GM18511 (cell line): ENCODE measurements at regions not wholly inside any gene's neighbourhood (a gene's known extent, or its start where the extent isn't known, plus 50 kb on each side); places are given as distances from the start of the nearest gene placed in this dataset.
A peak's percentile ranks its signal among the peaks of the same experiment; 100 is the strongest.

Experiments used
- ATAC-seq: cut with Tn5 transposase; IDR thresholded peaks from one replicate; pipeline ENCODE4 v1.9.1; 2021; ENCODE audit warnings: mild to moderate bottlenecking, moderate library complexity; ENCODE audit not compliant: unreplicated experiment

GRCh38 chr4:56209767-56210166 lies 177.5 kb downstream of the AASDH start:
- ATAC-seq, result no peak

DNA sequence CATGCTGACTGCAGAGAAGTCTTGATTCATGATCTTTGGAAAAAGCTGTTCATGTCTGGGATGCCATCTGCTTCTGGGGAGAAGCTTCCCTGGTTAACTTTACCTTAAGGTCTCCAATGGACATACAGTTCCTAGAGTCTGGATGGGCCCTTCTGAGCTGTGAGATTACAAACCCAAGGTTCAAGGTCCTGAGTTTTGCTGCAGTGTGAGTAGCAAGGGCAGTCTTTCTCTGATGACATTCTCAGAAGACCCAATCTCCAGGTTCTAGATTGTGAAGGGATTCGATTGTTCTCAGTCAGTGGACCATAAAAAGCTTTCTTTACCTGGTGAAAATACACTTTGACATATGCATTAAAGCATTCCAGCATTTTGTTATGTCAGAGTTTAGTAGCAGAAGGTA lies 179.2 kb downstream of the AASDH start:
- no peak for ATAC-seq

DNA sequence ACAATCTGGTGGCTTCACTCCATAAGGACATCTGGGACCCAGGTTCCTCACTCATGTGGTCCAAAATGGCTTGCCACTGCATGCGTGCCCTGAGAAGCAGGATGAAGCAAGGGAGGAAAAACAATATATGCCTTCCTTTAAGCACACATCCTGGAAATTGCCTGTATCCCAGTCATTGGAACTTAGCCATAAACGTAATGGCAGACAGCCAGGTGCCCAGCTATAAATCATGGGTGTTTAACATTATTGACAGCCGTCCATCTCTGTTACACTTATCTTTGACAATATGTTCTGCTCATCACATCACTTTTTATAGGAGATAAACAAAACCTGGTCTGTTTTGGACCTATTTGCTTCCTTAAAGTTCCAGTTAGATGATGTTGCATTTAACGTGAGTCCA lies 181.0 kb downstream of the AASDH start:
- no peak for ATAC-seq

DNA sequence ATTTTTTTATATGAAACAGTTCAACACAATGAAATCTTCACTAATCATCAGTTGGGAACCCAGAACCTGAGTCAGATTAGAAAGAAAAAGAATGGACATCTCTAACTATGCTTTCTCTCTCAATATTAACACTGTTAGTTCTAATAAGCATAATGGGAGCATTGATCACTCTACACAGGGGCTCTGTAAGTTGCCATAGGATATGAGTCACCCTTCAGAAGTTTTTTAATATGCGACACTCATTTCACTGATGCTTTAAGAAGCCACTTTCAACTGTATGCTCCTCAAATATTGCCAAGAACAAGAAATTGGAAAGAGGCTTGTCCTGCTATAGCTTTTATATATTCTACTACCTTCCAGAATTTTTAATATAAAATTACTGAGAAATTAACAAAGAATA lies 187.0 kb downstream of the AASDH start:
- ATAC-seq, result no peak

DNA sequence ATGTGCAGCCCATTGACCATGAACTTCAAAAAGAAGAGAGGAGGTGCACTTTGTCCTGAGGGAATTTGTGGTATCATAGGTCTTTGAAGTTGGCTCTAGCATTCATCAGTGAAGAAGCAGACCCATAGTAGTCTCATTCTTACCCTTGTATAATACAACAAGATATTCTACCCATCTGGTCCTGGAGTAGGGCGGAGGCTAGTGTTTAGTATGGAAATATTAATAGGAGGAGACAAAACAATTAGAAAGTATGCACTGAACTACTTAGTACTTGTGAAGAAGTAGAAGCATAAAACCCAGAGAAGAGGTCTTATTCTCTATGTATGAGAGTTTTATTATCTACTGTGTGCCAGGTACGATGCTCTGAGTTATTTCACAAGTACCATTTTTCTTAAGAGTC lies 189.0 kb downstream of the AASDH start:
- no peak for ATAC-seq

DNA sequence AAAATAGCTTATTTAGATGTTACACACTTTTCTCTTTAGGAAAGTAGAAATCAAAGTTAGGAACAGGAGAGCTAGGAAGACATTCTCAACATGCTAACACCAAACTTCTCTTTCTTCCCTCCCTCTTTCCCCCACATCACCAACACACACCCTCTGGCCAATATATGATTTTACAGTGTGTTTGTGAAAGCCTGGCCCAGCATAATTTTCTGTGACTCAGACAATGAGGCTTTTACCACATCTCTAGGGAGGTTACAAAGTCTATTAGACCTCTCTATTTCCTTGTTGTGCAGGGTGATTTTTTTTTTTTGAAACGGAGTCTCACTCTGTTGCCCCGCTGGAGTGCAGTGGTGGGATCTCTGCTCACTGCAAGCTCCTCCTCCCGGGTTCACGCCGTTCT lies 189.9 kb downstream of the AASDH start:
- ATAC-seq, result no peak

DNA sequence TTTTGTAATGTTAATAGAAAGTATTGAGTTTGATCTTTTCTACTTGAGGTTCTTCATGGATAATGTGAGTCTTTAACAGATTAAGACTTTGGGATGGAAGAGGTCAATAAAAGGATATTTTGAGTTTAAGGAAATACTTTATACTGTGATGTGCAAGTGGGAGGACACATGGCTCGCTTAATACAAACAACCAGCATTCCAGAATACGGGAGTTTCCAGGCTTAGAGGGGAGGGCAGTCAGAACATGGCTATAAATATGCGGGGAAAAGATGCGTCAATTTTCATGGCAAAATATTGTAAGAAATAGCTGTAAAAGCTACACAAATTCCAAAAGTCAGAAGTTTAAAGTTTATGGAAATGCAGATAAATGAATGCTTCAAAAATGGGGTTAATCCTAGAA lies 192.3 kb downstream of the AASDH start:
- ATAC-seq, result no peak

DNA sequence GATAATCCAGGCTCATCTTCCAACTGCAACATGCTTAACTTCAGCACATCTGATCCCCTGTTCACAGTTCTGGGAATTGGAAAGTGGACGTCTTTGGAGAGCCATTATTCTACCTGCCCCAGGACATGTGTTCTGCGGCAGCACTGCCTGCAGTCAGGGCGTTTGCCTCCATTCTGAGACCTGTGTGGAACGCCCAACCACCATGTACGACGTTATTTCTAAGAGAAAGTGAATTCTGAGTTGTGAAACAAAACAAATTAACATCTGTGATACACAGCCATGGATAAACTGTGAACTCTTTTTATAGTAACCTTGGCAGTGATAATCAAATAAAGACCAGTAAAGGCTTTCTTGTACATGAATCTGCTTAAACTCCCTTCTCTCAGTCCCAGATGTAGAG lies 195.8 kb downstream of the AASDH start:
- no peak for ATAC-seq

DNA sequence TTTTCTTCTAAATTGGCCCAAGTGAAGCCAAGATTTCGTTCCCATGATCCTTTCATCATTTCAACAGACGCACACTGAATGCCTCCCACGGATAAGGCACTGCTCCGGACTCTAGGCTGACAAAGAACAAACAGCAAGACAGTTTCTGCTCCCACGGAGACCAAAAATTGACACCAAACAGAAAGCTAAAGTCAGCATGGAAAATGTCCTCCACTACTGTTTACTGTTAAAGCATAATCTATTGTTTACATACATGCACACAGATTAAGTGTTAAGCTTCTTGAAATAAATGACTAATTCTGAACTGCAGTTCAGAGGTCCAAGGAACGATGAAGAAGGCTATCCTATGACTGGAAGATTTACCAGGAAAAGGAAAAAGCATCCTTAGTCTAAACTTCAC lies 199.6 kb downstream of the AASDH start:
- ATAC-seq, result no peak

DNA sequence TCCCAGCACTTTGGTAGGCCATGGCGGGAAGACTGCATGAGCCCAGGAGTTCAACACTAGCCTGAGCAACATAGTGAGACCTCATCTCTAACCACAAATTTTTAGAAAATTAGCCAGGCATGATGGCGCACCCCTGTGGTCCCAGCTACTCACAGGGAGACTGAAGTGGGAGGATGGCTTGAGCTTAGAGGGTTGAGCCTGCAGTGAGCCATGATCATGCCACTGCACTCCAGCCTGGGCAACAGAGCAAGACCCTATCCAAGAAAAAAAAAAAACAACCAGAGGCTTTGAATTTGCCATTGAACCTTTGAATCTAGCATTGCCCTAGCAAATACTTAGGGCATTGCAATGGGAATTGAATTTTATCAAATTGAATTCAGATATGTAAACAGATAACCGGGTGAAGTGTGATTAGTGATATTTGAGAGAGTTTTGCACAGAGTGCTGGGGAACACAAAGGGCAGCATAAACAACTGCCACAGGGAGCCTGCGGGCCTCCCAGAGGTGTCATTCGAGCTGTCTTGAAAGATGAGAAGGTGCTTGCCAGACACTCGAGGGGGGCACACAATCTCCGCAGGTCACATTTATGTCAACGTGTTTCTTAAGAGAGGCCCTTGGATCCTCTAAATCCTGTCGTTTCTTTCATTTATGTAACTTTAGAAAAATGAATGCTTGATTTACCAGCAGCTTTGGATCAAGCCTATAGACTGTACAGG lies 200.3 kb downstream of the AASDH start:
- ATAC-seq, result no peak

DNA sequence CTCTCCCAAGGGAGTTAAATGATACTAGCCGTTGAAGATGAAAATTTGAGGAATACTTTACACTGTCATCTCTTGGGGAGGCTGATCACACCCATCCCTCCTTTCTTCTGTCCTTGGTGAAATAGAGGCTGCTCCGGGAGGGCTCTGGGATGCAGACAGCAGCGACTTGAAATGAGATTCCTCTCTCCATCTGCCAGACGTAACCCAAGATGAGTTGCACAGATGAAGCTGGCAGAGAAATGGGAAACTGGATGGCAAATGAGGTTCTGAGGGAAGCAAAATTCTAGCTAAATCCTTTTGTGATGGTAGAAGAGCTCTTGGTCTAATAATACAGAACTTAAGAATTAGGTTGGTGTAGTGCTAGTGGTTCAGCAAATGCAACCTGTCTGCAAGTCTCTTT lies 201.4 kb downstream of the AASDH start:
- ATAC-seq, result no peak

DNA sequence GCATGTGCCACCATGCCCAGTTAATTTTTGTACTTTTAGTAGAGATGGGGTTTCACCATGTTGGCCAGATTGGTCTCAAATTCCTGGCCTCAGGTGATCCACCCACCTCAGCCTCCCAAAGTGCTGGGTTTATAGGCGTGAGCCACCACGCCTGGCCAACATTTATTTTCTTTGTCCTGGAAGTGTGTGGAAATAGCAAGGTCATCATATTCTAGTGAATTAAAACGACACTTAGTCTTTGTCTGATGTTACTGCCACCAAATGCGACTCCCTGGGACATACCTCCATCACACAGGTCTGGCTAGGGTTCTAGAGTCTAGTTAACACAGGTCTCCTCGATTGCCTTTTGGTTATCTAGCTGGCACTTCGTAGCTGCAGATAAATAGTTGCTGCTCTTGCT lies 203.1 kb downstream of the AASDH start:
- ATAC-seq, result no peak

DNA sequence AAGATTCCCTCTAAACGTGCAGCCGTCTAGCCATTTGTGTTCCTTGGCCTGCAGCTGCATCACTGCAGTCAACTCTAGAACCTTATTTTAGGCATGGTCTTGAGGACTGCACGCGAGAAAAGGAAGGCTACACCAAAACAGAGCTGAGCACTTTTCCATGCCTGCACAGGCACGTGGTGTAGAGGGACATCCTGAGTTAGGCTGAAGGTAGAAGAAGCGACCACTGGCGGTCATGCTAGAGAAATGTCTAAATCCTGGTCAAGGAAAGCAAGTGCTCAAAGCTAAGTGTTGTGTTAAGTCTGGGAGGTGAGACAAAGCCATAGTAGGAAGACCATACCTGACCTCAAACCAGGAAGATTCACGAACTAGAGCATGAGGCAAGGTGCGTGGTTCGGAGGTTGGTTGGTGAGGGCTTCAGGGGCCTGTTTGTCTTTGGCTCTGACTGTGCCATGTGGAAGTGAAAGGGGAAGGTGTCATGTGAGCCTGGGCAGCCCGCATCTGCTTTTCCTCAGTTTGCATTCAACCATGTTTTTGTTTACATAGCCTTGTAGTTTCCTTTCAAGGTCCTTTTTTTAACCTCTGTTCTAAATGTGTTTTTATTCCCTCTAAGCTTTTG lies 203.8 kb downstream of the AASDH start:
- peak; percentile 77 for ATAC-seq

- no peak for ATAC-seq
These were observed 204.9 kb downstream of the AASDH start for GRCh38 chr4:56182356-56182755.

DNA sequence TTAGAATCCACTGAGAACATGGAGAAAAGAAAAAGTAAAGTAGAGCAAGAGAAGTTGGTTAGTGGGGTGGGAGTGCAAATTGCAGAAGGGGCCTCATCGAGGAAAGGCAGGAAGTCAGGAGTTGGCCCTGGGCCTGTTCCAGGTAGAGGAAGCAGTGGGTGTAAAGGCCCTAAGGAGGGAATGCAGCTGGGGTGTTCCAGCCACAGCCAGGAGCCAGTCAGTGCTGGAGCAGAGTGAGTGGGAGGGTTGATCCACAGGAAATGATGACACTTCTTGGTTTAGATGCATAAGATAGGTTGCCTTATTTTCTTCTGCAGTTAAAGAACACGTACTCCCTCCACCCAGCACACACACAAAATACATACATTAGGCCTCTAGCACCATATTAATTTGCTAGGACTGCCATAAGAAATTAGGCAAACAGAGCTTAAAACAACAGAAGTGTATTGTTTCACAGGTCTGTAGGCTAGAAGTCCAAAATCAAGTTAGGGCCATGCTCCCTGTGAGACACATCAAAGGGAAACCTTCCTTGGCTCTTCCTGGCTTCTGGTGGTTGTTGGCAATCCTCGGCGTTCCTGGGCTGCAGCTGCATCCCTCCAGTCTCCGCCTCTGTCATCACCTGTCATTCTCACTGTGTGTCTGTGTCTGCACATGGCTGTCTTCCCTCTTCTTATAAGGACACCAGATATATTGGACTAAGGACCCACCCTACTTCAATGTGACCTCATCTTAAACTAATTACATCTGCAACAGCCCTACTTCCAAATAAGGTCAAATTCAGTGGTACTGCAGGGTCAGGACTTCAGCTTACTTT lies 205.9 kb downstream of the AASDH start:
- no peak for ATAC-seq

DNA sequence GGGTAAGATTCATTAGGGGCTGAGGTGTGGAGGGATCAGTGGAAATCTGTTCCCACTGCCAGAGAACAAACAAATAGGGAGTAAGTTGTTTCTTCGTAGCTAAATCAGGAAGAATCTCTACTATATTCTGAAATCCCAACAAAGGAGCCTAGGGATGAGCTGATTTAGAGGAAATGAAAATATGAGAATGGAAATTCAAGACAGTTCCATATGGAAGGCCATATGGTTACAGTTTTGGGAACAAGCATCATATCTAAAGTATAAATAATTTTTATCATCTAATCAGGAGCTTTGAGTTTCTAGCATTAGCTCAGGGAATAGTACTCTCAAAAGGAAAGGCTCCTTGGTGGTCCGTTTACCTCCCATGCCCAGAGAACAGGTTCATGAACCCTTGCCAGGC lies 218.2 kb downstream of the AASDH start:
- ATAC-seq, result no peak

DNA sequence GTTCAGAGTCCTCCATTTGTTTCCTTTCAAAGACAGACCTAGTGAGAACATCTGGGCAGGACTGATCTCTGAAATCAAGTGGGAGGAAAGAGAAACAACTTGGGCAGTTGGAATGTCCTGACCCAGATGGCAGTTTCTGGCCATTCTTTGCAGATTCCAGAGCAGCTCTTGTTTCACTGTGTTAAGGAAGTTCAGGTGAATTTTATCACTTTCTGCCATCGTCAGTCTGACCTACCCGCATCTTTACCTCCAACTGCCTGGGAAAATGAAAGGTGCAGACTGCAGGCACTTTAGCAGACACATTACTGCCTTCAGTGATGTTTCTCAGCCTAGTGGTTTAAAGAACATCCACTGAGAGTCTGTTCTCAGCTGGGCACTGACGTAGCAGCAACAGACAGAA lies 216.2 kb downstream of the CEP135 start:
- ATAC-seq, result no peak

DNA sequence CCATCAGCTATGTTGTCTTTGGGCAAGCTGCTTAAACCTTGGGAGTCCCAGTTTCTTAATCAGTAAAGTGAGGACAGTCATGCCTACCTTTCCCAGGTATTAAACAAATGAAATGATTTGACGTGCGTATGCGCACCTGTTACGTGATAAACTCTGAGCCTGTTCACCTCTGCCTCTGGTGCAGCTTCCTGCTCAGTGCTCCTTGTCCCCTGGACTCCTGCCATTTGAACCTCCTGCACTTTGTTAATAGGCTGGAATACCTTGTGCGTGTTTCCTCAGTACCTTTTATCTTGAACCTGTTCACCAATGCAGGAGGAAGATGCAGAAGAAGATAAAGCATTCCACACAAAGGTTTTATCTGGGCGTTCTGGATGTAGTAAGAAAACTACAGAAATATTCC lies 211.9 kb downstream of the CEP135 start:
- ATAC-seq, result no peak

DNA sequence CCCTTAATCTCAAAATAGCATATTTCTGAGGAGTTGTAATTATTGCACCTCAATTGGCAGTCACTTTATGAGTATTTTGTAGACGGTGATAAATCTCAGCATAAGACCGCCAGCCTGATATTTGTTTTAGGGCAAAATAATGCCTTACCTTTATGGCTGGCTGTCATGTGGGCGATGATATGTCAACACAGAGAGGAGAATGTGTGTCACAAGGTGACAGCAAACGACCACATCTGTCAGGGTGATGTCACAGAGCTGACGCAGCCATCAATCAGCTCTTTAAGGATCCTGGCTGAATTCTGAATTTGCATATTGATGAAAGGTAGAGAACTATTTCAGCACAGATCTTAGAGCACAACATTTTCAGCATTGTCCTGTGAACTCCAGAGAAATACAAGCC lies 209.7 kb downstream of the CEP135 start:
- ATAC-seq, result no peak

DNA sequence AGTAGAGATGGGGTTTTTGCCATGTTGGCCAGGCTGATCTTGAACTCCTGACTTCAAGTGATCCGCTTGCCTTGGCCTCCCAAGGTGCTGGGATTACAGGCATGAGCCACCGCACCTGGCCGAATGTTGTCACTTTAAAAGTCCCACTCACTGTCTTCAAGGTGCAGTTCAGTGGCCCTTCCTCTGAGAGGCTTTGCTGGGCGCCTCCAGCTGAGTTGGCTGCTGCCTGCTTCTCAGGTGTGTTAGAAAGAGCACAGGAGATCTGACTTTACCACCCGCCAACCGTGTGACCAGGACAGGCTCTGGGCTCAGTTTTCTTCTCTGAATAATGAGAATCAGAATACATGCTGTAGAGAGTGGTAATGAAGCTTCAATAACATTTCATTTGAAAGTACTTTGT lies 207.4 kb downstream of the CEP135 start:
- no peak for ATAC-seq

DNA sequence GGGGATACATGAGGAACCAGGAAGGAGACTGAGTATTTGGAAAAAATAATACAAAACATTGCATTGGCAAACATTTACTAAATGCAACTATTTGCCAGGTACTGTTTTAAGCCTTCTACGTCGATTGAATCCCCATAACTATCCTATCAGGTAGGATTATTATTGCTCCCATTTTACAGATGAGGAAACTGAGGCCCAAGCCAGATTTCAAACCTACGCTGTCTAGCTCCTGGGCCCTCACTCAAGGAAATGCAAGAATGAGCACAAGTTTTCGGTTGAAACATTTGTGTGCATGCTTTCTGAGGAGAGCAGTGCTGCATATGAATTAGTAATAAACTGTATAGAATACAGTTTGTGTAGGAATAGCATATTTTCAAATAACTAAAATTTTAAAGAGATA lies 206.7 kb downstream of the CEP135 start:
- no peak for ATAC-seq

- ATAC-seq, result no peak
These were observed 200.8 kb downstream of the CEP135 start for GRCh38 chr4:56149591-56149990.
